ENCODE measurements at regions not wholly inside any gene's neighbourhood (a gene's known extent, or its start where the extent isn't known, plus 50 kb on each side); places are given as distances from the start of the nearest gene placed in this dataset.
"Not testable (repeated sequence)": the region's sequence is repeated elsewhere in the genome, so short reads cannot be mapped to it uniquely, and the experiment has no call there.

- Histone ChIP-seq H3K27ac (no peak overlapping the region), H3K27me3 (no peaks in the 10 kb centered on the region), H3K36me3 (no peaks in the 10 kb centered on the region), H3K4me3 (no peak overlapping the region), H3K9me3 (peaks cover 0 to 12% (median 7%) of the 10 kb centered on the region in 4 donors), H3K4me1 (no peaks in the 10 kb centered on the region)
- intact Hi-C loops (cut with DNase I): no loop called here
- 74 to 81% methylated on average over 6 of the region's 6 CpGs for WGBS, 2 donors
- DNase-seq: no peak
- TF ChIP-seq POLR2A (IDR thresholded peaks at IDR 0.05) (no peak), CTCF (IDR thresholded peaks at IDR 0.05) (no peak), POLR2AphosphoS5 (IDR thresholded peaks at IDR 0.05) (no peak), EP300 (IDR thresholded peaks at IDR 0.05) (no peak)
Observed at GRCh38 chr4:159927781-159928180, 824.9 kb downstream of the RAPGEF2 start.

- H3K36me3 ChIP-seq; intact Hi-C loops (cut with DNase I); DNase-seq; H3K4me3 ChIP-seq; H3K27me3 ChIP-seq; H3K4me1 ChIP-seq; H3K9me3 ChIP-seq; H3K27ac ChIP-seq: not testable (repeated sequence)
- WGBS, 2 donors: 91 to 94% methylated on average over 8 of the region's 8 CpGs
Observed at GRCh38 chr4:159934602-159935001, 831.7 kb downstream of the RAPGEF2 start.

GRCh38 chr4:159937595-159937994, 834.7 kb downstream of the RAPGEF2 start:
- WGBS, 2 donors: 68 to 74% methylated on average over 3 of the region's 3 CpGs
- peaks cover 0 to 9% (median 0%) of the 10 kb centered on the region in 4 donors for H3K9me3 ChIP-seq
- no peak overlapping the region for H3K27ac ChIP-seq
- no peaks in the 10 kb centered on the region for H3K4me1 ChIP-seq
- no peaks in the 10 kb centered on the region for H3K27me3 ChIP-seq
- DNase-seq: no peak
- H3K36me3 ChIP-seq: no peaks in the 10 kb centered on the region
- TF ChIP-seq POLR2AphosphoS5 (IDR thresholded peaks at IDR 0.05): no peak
- no peak for TF ChIP-seq POLR2A (IDR thresholded peaks at IDR 0.05)
- TF ChIP-seq EP300 (IDR thresholded peaks at IDR 0.05): no peak
- no peak for TF ChIP-seq CTCF (IDR thresholded peaks at IDR 0.05)
- no peak overlapping the region for H3K4me3 ChIP-seq
- intact Hi-C loops (cut with DNase I): no loop called here

- H3K27me3 ChIP-seq, H3K9me3 ChIP-seq, H3K4me3 ChIP-seq, H3K27ac ChIP-seq, H3K36me3 ChIP-seq, H3K4me1 ChIP-seq, DNase-seq: not testable (repeated sequence)
- intact Hi-C loops (cut with DNase I): loop anchor here (10.0 kb wide), 1 partner anchor 455 kb away; no protein-coding TSS in a partner anchor
- 95 to 96% methylated on average over 25 of the region's 25 CpGs for WGBS, 2 donors
Observed at GRCh38 chr4:159939681-159940080, 836.8 kb downstream of the RAPGEF2 start.

- H3K27ac ChIP-seq: no peak overlapping the region
- no peaks in the 10 kb centered on the region for H3K27me3 ChIP-seq
- no peak overlapping the region for H3K4me3 ChIP-seq
- no peaks in the 10 kb centered on the region for H3K9me3 ChIP-seq
- TF ChIP-seq EP300 (IDR thresholded peaks at IDR 0.05): no peak
- TF ChIP-seq POLR2AphosphoS5 (IDR thresholded peaks at IDR 0.05): no peak
- no peak for TF ChIP-seq POLR2A (IDR thresholded peaks at IDR 0.05)
- no peak for TF ChIP-seq CTCF (IDR thresholded peaks at IDR 0.05)
- 17 to 71% methylated on average over 3 of the region's 3 CpGs for WGBS, 2 donors
- no peaks in the 10 kb centered on the region for H3K36me3 ChIP-seq
- DNase-seq: no peak
- H3K4me1 ChIP-seq: no peaks in the 10 kb centered on the region
- intact Hi-C loops (cut with DNase I): loop anchor here (10.0 kb wide), 1 partner anchor 456 kb away; no protein-coding TSS in a partner anchor
Observed at GRCh38 chr4:159941076-159941475, 838.2 kb downstream of the RAPGEF2 start.

- H3K27me3 ChIP-seq: no peaks in the 10 kb centered on the region
- WGBS, 2 donors: 90 to 91% methylated on average over 4 of the region's 4 CpGs
- H3K4me1 ChIP-seq: no peaks in the 10 kb centered on the region
Observed at GRCh38 chr4:159944477-159944876, 841.6 kb downstream of the RAPGEF2 start.

More at GRCh38 chr4:159944477-159944876, 841.6 kb downstream of the RAPGEF2 start:
- DNase-seq: no peak
- TF ChIP-seq CTCF (IDR thresholded peaks at IDR 0.05): no peak
- TF ChIP-seq POLR2A (IDR thresholded peaks at IDR 0.05): no peak
- no peak for TF ChIP-seq EP300 (IDR thresholded peaks at IDR 0.05)
- no peak for TF ChIP-seq POLR2AphosphoS5 (IDR thresholded peaks at IDR 0.05)
- H3K4me3 ChIP-seq: no peak overlapping the region
- H3K27ac ChIP-seq: no peak overlapping the region
- H3K36me3 ChIP-seq: no peaks in the 10 kb centered on the region
- intact Hi-C loops (cut with DNase I): loop anchor here (10.0 kb wide), 1 partner anchor 460 kb away; no protein-coding TSS in a partner anchor
- H3K9me3 ChIP-seq: no peaks in the 10 kb centered on the region

Data from sigmoid colon (tissue), 6 donors.